H1 (cell line): ENCODE measurements at regions not wholly inside any gene's neighbourhood (a gene's known extent, or its start where the extent isn't known, plus 50 kb on each side); places are given as distances from the start of the nearest gene placed in this dataset.

ENCODE experiments used
- CTCF ChIA-PET: fragments of 300-600 bp; sonication (Branson Sonifier 250); formaldehyde crosslinking; loops from one replicate; lab custom pipeline; 2021; ENCODE audit not compliant: partially characterized antibody; lab: Charles Lee
- POLR2A ChIA-PET: fragments of 300-600 bp; sonication (Branson Sonifier 250); formaldehyde crosslinking; loops from one replicate; lab custom pipeline; 2021; ENCODE audit warnings: inconsistent platforms; ENCODE audit not compliant: partially characterized antibody; lab: Charles Lee
- DNase-seq, 2 experiments: peaks; one replicate each; pipeline versions ENCODE4 v3.0.0 to v3.0.0-alpha.2; 2010 to 2022; ENCODE audit warnings: low spot score in 2 of 2, low read depth in 1 of 2, mixed read lengths in 1 of 2
- FAIRE-seq: peaks from 2 replicates; lab custom pipeline; 2011; peaks lifted over from hg19 to GRCh38; lab: Jason Lieb, UNC
- H2AFZ ChIP-seq: 2 replicates; pipeline ENCODE4 v1.8.1; 2012; ENCODE audit warnings: low read length, inconsistent platforms
- H2AK5ac ChIP-seq: 2 replicates; pipeline ENCODE4 v1.6.1; 2013; ENCODE audit warnings: low read depth, low read length
- H2BK120ac ChIP-seq: replicated peaks from 2 replicates; pipeline ENCODE3; 2013; ENCODE audit warnings: low read depth, low read length, inconsistent platforms
- H2BK12ac ChIP-seq: 2 replicates; pipeline ENCODE4 v1.6.1; 2013; ENCODE audit warnings: low read depth, low read length
- H2BK15ac ChIP-seq: 2 replicates; pipeline ENCODE4 v1.6.1; 2013; ENCODE audit warnings: low read length
- H2BK20ac ChIP-seq: 2 replicates; pipeline ENCODE4 v1.6.1; 2013; ENCODE audit warnings: low read length
- H2BK5ac ChIP-seq: 2 replicates; pipeline ENCODE4 v1.6.1; 2013; ENCODE audit warnings: low read depth, low read length
- H3K14ac ChIP-seq: 2 replicates; pipeline ENCODE4 v1.6.1; 2013; ENCODE audit warnings: inconsistent platforms; ENCODE audit not compliant: insufficient read length
- H3K18ac ChIP-seq: 2 replicates; pipeline ENCODE4 v1.6.1; 2013; ENCODE audit warnings: low read length; ENCODE audit errors: extremely low read depth
- H3K23ac ChIP-seq: 2 replicates; pipeline ENCODE4 v1.6.1; 2013; ENCODE audit warnings: inconsistent platforms; ENCODE audit not compliant: insufficient read length
- H3K23me2 ChIP-seq: 2 replicates; pipeline ENCODE4 v1.6.1; 2013; ENCODE audit warnings: low read depth, low read length
- H3K27ac ChIP-seq: 2 replicates; pipeline ENCODE4 v1.6.1; 2011; ENCODE audit warnings: low read depth, low read length, inconsistent platforms
- H3K27me3 ChIP-seq, 4 experiments: replicated peaks in 1 of 4; 1 replicate in 1 of 4; 2 replicates in 3 of 4; pipeline versions ENCODE4 v1.6.1 to v1.8.1; 2011 to 2013; ENCODE audit warnings: low read length in 3 of 4, mild to moderate bottlenecking in 3 of 4, inconsistent platforms in 2 of 4, mixed read lengths in 2 of 4, moderate library complexity in 1 of 4; ENCODE audit not compliant: control insufficient read depth in 3 of 4, insufficient read depth in 3 of 4; ENCODE audit errors: extremely low read depth in 1 of 4
- H3K36me3 ChIP-seq, 4 experiments: 2 replicates each; pipeline versions ENCODE4 v1.6.1 to v1.8.1; 2011 to 2013; ENCODE audit warnings: mild to moderate bottlenecking in 4 of 4, low read length in 3 of 4, moderate library complexity in 2 of 4, control low read depth in 1 of 4, inconsistent platforms in 1 of 4; ENCODE audit not compliant: insufficient read depth in 4 of 4, control insufficient read depth in 2 of 4
- H3K4ac ChIP-seq: replicated peaks from 2 replicates; pipeline ENCODE3; 2013; ENCODE audit warnings: low read length, low read depth, mixed read lengths, inconsistent platforms; ENCODE audit not compliant: insufficient read length
- H3K4me1 ChIP-seq, 4 experiments: replicated peaks in 1 of 4; 1 replicate in 1 of 4; 2 replicates in 3 of 4; pipeline versions ENCODE4 v1.6.1 to v1.8.1; 2011 to 2013; ENCODE audit warnings: low read length in 3 of 4, inconsistent platforms in 2 of 4, mixed read lengths in 1 of 4; ENCODE audit not compliant: insufficient read depth in 4 of 4, control insufficient read depth in 3 of 4
- H3K4me2 ChIP-seq, 2 experiments: 2 replicates each; pipeline versions ENCODE4 v1.6.1 to v1.8.1; 2011 to 2013; ENCODE audit warnings: low read depth in 2 of 2, low read length in 2 of 2, control low read depth in 1 of 2, inconsistent platforms in 1 of 2, mild to moderate bottlenecking in 1 of 2; ENCODE audit not compliant: insufficient read depth in 1 of 2
- H3K4me3 ChIP-seq, 4 experiments: fragments of 200-600, 300-600 bp in 1 of 4; sonication (generic), shearing (Covaris generic), sonication (Bioruptor Twin) in 1 of 4; 2 replicates each; pipeline versions ENCODE4 v1.5.1 to v1.8.1; 2011 to 2016; ENCODE audit warnings: low read length in 4 of 4, low read depth in 3 of 4, control low read depth in 2 of 4, inconsistent platforms in 2 of 4, mild to moderate bottlenecking in 2 of 4, mixed read lengths in 1 of 4, moderate library complexity in 1 of 4; ENCODE audit not compliant: insufficient read depth in 2 of 4; ENCODE audit errors: extremely low read depth in 1 of 4
- H3K56ac ChIP-seq: replicated peaks from 2 replicates; pipeline ENCODE3; 2013; ENCODE audit warnings: low read depth, mild to moderate bottlenecking, mixed read lengths, low read length, inconsistent platforms; ENCODE audit not compliant: insufficient read length
- H3K79me1 ChIP-seq: 2 replicates; pipeline ENCODE4 v1.6.1; 2013; ENCODE audit warnings: low read depth, low read length, control low read depth
- H3K79me2 ChIP-seq, 2 experiments: 2 replicates each; pipeline versions ENCODE4 v1.6.1 to v1.8.1; 2012 to 2013; ENCODE audit warnings: low read length in 2 of 2, mild to moderate bottlenecking in 2 of 2, inconsistent platforms in 1 of 2; ENCODE audit not compliant: insufficient read depth in 2 of 2, control insufficient read depth in 1 of 2
- H3K9ac ChIP-seq, 4 experiments: replicated peaks in 1 of 4; 1 replicate in 1 of 4; 2 replicates in 3 of 4; pipeline versions ENCODE4 v1.6.1 to v1.8.1; 2011 to 2013; ENCODE audit warnings: low read depth in 3 of 4, low read length in 3 of 4, control low read depth in 2 of 4, mild to moderate bottlenecking in 2 of 4, moderate library complexity in 2 of 4, inconsistent platforms in 1 of 4; ENCODE audit errors: extremely low read depth in 1 of 4
- H3K9me3 ChIP-seq, 2 experiments: 2 replicates each; pipeline versions ENCODE4 v1.6.1 to v1.8.1; 2012 to 2013; ENCODE audit warnings: mild to moderate bottlenecking in 2 of 2, moderate library complexity in 2 of 2, control low read depth in 1 of 2, inconsistent platforms in 1 of 2, low read depth in 1 of 2, low read length in 1 of 2, mixed read lengths in 1 of 2; ENCODE audit not compliant: insufficient read depth in 2 of 2
- H4K20me1 ChIP-seq, 2 experiments: replicated peaks in 1 of 2; 2 replicates each; pipeline versions ENCODE3 to v1.8.1; 2011 to 2013; ENCODE audit warnings: inconsistent platforms in 2 of 2, low read length in 2 of 2, mild to moderate bottlenecking in 1 of 2; ENCODE audit not compliant: insufficient read depth in 2 of 2, control insufficient read depth in 1 of 2
- H4K5ac ChIP-seq: 2 replicates; pipeline ENCODE4 v1.6.1; 2013; ENCODE audit warnings: low read length, low read depth, mixed read lengths, inconsistent platforms; ENCODE audit not compliant: insufficient read length
- H4K8ac ChIP-seq: 2 replicates; pipeline ENCODE4 v1.8.0; 2013; ENCODE audit warnings: mild to moderate bottlenecking, moderate library complexity, low read length, inconsistent platforms; ENCODE audit not compliant: insufficient read depth; ENCODE audit errors: extremely low read depth
- H4K91ac ChIP-seq: replicated peaks from 2 replicates; pipeline ENCODE3; 2013; ENCODE audit warnings: low read length, mixed read lengths, inconsistent platforms; ENCODE audit not compliant: insufficient read length
- BACH1 ChIP-seq: IDR thresholded peaks from 2 replicates; pipeline ENCODE4 v1.6.1; 2012; ENCODE audit warnings: low read length, improper control_type of control experiment
- CHD1 ChIP-seq: IDR thresholded peaks from 2 replicates; pipeline ENCODE4 v1.6.1; 2012; ENCODE audit warnings: low read depth, low read length, improper control_type of control experiment
- FOSL1 ChIP-seq: IDR thresholded peaks from 2 replicates; pipeline ENCODE4 v1.6.1; 2011; ENCODE audit warnings: mild to moderate bottlenecking, low read depth, low read length, moderate library complexity; ENCODE audit not compliant: insufficient read depth
- KDM5A ChIP-seq: fragments of 200-600 bp; IDR thresholded peaks from 2 replicates; pipeline ENCODE4 v1.7.1; 2012; ENCODE audit warnings: mild to moderate bottlenecking, low read length, inconsistent platforms, mixed read lengths
- RFX5 ChIP-seq: IDR thresholded peaks from 2 replicates; pipeline ENCODE4 v1.6.1; 2011; ENCODE audit warnings: low read depth, low read length, improper control_type of control experiment, borderline replicate concordance
- SRF ChIP-seq: IDR thresholded peaks from 2 replicates; pipeline ENCODE4 v1.6.1; 2011; ENCODE audit warnings: mild to moderate bottlenecking, low read depth, low read length, moderate library complexity
- TBP ChIP-seq: IDR thresholded peaks from 2 replicates; pipeline ENCODE4 v1.6.1; 2011; ENCODE audit warnings: low read depth, low read length, improper control_type of control experiment
- TCF12 ChIP-seq: IDR thresholded peaks from 2 replicates; pipeline ENCODE4 v1.6.1; 2011; ENCODE audit warnings: low read depth, mild to moderate bottlenecking, low read length
- WGBS, 2 experiments: shearing (Covaris generic) in 1 of 2; methylation state at CpG; one replicate each; pipeline versions ENCODE4 v1.1.6 to v1.1.7; 2013 to 2015; ENCODE audit warnings: low lambda C conversion rate in 2 of 2, mixed read lengths in 2 of 2, inconsistent platforms in 1 of 2, low coverage in 1 of 2, missing lambda C conversion rate in 1 of 2; ENCODE audit not compliant: insufficient replicate concordance in 2 of 2, insufficient coverage in 1 of 2, insufficient read length in 1 of 2; ENCODE audit errors: extremely low coverage in 1 of 2, missing lambda C conversion rate in 1 of 2; 5-methylcytosine and 5-hydroxymethylcytosine counted together

DNA sequence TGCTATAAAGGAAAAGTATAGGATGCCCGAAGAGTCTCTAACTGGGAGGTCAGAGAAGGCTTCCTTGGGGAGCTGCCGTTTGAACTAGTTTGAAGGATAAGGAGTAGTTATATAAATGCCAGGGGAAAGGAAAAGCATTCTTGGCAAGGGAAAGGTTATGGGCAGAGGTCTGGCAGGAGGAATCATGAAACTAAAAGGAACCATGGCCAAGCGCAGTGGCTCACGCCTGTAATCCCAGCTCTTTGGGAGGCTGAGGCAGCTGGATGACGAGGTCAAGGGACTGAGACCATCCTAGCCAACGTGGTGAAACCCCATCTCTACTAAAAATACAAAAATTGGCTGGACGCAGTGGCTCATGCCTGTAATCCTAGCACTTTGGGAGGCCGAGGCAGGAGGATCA lies 66.8 kb upstream of the EPCAM start:
- H3K79me1 ChIP-seq: no peaks in the 10 kb centered on the region
- DNase-seq: no peak

More for the DNA sequence above, 66.8 kb upstream of the EPCAM start:
- H3K56ac ChIP-seq: no peak overlapping the region
- H2BK5ac ChIP-seq: no peak overlapping the region
- 82% methylated on average over 8 of the region's 8 CpGs; no CpG with 5 or more reads in 1 of the 2 experiments for WGBS, 2 experiments
- no peak overlapping the region for H3K27ac ChIP-seq
- no peaks in the 10 kb centered on the region for H3K23me2 ChIP-seq
- no peak overlapping the region for H4K8ac ChIP-seq
- CTCF ChIA-PET: interaction anchor here (0.6 to 16.2 kb wide), 3 partner anchors 19 to 474 kb away, joined by 3 to 164 read pairs (median 3); no protein-coding TSS in a partner anchor
- H2BK20ac ChIP-seq: no peak overlapping the region
- POLR2A ChIA-PET: interaction anchor here (1.7 kb wide), 1 partner anchor 30 kb away, joined by 3 read pairs; no protein-coding TSS in a partner anchor
- no peak overlapping the region for H3K9ac ChIP-seq
- H3K4me3 ChIP-seq: no peak overlapping the region
- no peak overlapping the region for H2AK5ac ChIP-seq
- H3K9me3 ChIP-seq: no peaks in the 10 kb centered on the region
- H2AFZ ChIP-seq: no peak overlapping the region
- no peaks in the 10 kb centered on the region for H4K20me1 ChIP-seq
- no peak overlapping the region for H3K4me2 ChIP-seq
- H3K23ac ChIP-seq: no peak overlapping the region
- H3K79me2 ChIP-seq: no peaks in the 10 kb centered on the region
- FAIRE-seq: no peak
- no peak overlapping the region for H3K14ac ChIP-seq
- no peak overlapping the region for H3K18ac ChIP-seq
- H2BK120ac ChIP-seq: no peak overlapping the region
- no peak overlapping the region for H4K91ac ChIP-seq
- no peaks in the 10 kb centered on the region for H3K27me3 ChIP-seq
- TF ChIP-seq SRF: no peak
- no peak for TF ChIP-seq RFX5
- no peak for TF ChIP-seq CHD1
- no peak for TF ChIP-seq KDM5A
- TF ChIP-seq BACH1: no peak
- TF ChIP-seq TCF12: no peak
- no peak for TF ChIP-seq FOSL1
- no peak for TF ChIP-seq TBP
- TF ChIP-seq, all 59 proteins: peak for 0
- no peaks in the 10 kb centered on the region for H3K4me1 ChIP-seq
- no peak overlapping the region for H3K4ac ChIP-seq
- H3K36me3 ChIP-seq: no peaks in the 10 kb centered on the region
- H2BK15ac ChIP-seq: no peak overlapping the region
- no peak overlapping the region for H2BK12ac ChIP-seq
- no peak overlapping the region for H4K5ac ChIP-seq
